A673 (cell line): ENCODE measurements at regions not wholly inside any gene's neighbourhood (a gene's known extent, or its start where the extent isn't known, plus 50 kb on each side); places are given as distances from the start of the nearest gene placed in this dataset.

Experiments
- BruUV-seq: library from RNA; stranded (reverse); fragments of 400-500 nt; replicated peaks from 2 replicates; lab custom pipeline; 2021; lab: Mats Ljungman, UMichigan
- CTCF ChIA-PET: fragments of 300-600 bp; sonication (Branson Sonifier 250); formaldehyde crosslinking; loops from one replicate; lab custom pipeline; 2022; ENCODE audit warnings: antibody characterized with exemption; lab: Charles Lee
- POLR2A ChIA-PET: fragments of 300-600 bp; sonication (Branson Sonifier 250); formaldehyde crosslinking; loops from one replicate; lab custom pipeline; 2022; ENCODE audit warnings: antibody characterized with exemption; ENCODE audit not compliant: low non-redundant PET; lab: Charles Lee
- DNase-seq: peaks from one replicate; pipeline ENCODE4 v3.0.0-alpha.2; 2015; ENCODE audit warnings: low spot score
- H3K27ac ChIP-seq: fragments of 200-600 bp; sonication (generic); 2 replicates; pipeline ENCODE4 v1.5.1; 2016; ENCODE audit warnings: mixed run types, low read depth, mild to moderate bottlenecking, mixed read lengths, antibody characterized with exemption, low read length; ENCODE audit not compliant: poor library complexity, severe bottlenecking
- H3K27me3 ChIP-seq: fragments of 200-600 bp; sonication (generic); replicated peaks from 2 replicates; pipeline ENCODE4 v1.6.1; 2017; ENCODE audit warnings: mixed run types, low read depth, mild to moderate bottlenecking, mixed read lengths, antibody characterized with exemption, low read length; ENCODE audit not compliant: insufficient read depth, poor library complexity
- H3K36me3 ChIP-seq: fragments of 200-600 bp; sonication (generic); 2 replicates; pipeline ENCODE4 v1.6.1; 2016; ENCODE audit warnings: mixed run types, mild to moderate bottlenecking, mixed read lengths, antibody characterized with exemption, low read length; ENCODE audit not compliant: insufficient read depth, poor library complexity, severe bottlenecking
- H3K4me1 ChIP-seq: fragments of 200-600 bp; sonication (generic); 2 replicates; pipeline ENCODE4 v1.6.1; 2017; ENCODE audit warnings: mixed run types, mild to moderate bottlenecking, mixed read lengths, antibody characterized with exemption, low read length; ENCODE audit not compliant: insufficient read depth, poor library complexity, severe bottlenecking
- H3K4me3 ChIP-seq: fragments of 200-600 bp; sonication (generic); 2 replicates; pipeline ENCODE4 v1.5.1; 2016; ENCODE audit warnings: low read depth, mixed run types, mild to moderate bottlenecking, mixed read lengths, low read length; ENCODE audit not compliant: poor library complexity, severe bottlenecking
- H3K9me3 ChIP-seq: fragments of 200-600 bp; sonication (generic); 2 replicates; pipeline ENCODE4 v1.6.1; 2016; ENCODE audit warnings: mixed run types, low read depth, mild to moderate bottlenecking, mixed read lengths, antibody characterized with exemption, low read length; ENCODE audit not compliant: poor library complexity, severe bottlenecking
- EZH2 ChIP-seq: fragments of 200-600 bp; sonication (generic); IDR thresholded peaks from 2 replicates; pipeline ENCODE4 v1.6.1; 2017; ENCODE audit warnings: borderline replicate concordance, low read depth, mild to moderate bottlenecking, mixed read lengths, antibody characterized with exemption, low read length; ENCODE audit not compliant: poor library complexity, severe bottlenecking
- intact Hi-C: fragments of 100-400 bp; cut with micrococcal nuclease; formaldehyde crosslinking; loops from one replicate; pipeline ENCODE4 v1.10.0; 2022; ENCODE audit not compliant: unreplicated experiment
- TF ChIP-seq, protein P1 (sequence below): fragments of 300-800, 200-600 bp; sonication (generic); conservative IDR thresholded peaks from 2 replicates; pipeline ENCODE4 v1.5.1; 2017; ENCODE audit warnings: low read depth, mild to moderate bottlenecking, antibody characterized with exemption, low read length, moderate library complexity, mixed read lengths

- Histone ChIP-seq H3K4me1 (no peaks in the 10 kb centered on the region), H3K9me3 (no peaks in the 10 kb centered on the region), H3K36me3 (no peaks in the 10 kb centered on the region), H3K27ac (no peak overlapping the region), H3K4me3 (no peak overlapping the region), H3K27me3 (peaks cover 4% of the 10 kb centered on the region)
- no peak for DNase-seq
- BruUV-seq, result no TSS peak
- POLR2A ChIA-PET, result no interaction called here
- TF ChIP-seq EZH2, result no peak
- TF ChIP-seq, protein P1, sequence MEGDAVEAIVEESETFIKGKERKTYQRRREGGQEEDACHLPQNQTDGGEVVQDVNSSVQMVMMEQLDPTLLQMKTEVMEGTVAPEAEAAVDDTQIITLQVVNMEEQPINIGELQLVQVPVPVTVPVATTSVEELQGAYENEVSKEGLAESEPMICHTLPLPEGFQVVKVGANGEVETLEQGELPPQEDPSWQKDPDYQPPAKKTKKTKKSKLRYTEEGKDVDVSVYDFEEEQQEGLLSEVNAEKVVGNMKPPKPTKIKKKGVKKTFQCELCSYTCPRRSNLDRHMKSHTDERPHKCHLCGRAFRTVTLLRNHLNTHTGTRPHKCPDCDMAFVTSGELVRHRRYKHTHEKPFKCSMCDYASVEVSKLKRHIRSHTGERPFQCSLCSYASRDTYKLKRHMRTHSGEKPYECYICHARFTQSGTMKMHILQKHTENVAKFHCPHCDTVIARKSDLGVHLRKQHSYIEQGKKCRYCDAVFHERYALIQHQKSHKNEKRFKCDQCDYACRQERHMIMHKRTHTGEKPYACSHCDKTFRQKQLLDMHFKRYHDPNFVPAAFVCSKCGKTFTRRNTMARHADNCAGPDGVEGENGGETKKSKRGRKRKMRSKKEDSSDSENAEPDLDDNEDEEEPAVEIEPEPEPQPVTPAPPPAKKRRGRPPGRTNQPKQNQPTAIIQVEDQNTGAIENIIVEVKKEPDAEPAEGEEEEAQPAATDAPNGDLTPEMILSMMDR, result no peak
- intact Hi-C loops, result no loop called here
- CTCF ChIA-PET, result no interaction called here
These were observed 318.1 kb upstream of the FAM78B start for GRCh38 chr1:166484871-166485270.

- ChIA-PET POLR2A (no interaction called here), CTCF (no interaction called here)
- Histone ChIP-seq H3K4me1 (no peaks in the 10 kb centered on the region), H3K27ac (no peak overlapping the region), H3K36me3 (no peaks in the 10 kb centered on the region), H3K4me3 (no peak overlapping the region), H3K27me3 (peaks cover 4% of the 10 kb centered on the region), H3K9me3 (no peaks in the 10 kb centered on the region)
- BruUV-seq, result no TSS peak
- no peak for DNase-seq
- intact Hi-C loops, result no loop called here
- TF ChIP-seq, protein P1, result no peak
- TF ChIP-seq EZH2, result no peak
These were observed 318.8 kb upstream of the FAM78B start for GRCh38 chr1:166485620-166486019.

DNA sequence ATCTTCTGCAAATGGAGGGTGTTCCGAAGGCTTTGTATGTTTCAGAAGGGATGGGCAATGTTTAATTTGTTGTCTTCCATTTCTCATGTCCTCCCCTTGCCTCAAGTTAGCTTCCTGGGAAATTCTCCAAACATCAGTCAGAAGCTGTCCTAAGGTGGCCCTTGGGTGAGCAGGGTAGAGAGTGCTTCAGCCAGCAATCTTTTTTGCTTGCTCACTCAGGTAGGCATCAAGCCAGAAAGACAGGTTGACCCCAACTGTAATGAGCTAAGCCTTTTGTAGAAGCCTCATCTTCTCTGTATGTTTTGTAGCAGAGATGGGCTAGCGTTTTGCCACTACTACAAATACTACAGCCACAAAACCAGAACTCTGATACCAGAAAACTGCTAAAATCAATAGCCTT, 321.5 kb upstream of the FAM78B start:
- CTCF ChIA-PET, result no interaction called here

More for the DNA sequence above, 321.5 kb upstream of the FAM78B start:
- POLR2A ChIA-PET, result no interaction called here
- no peak overlapping the region for H3K4me3 ChIP-seq
- no peaks in the 10 kb centered on the region for H3K4me1 ChIP-seq
- no peak overlapping the region for H3K27ac ChIP-seq
- no TSS peak for BruUV-seq
- H3K36me3 ChIP-seq, result no peaks in the 10 kb centered on the region
- intact Hi-C loops, result no loop called here
- H3K27me3 ChIP-seq, result peaks cover 3% of the 10 kb centered on the region
- no peaks in the 10 kb centered on the region for H3K9me3 ChIP-seq
- TF ChIP-seq EZH2, result no peak
- TF ChIP-seq, protein P1, result no peak
- no peak for DNase-seq
